Retinal pigment epithelial cell (primary cell): ENCODE measurements at regions not wholly inside any gene's neighbourhood (a gene's known extent, or its start where the extent isn't known, plus 50 kb on each side); places are given as distances from the start of the nearest gene placed in this dataset.

Experiments used
- DNase-seq: peaks from one replicate; pipeline ENCODE4 v3.0.0-alpha.2; 2010; ENCODE audit warnings: low read depth
- H3K4me3 ChIP-seq: 2 replicates; pipeline ENCODE4 v1.5.1; 2011; ENCODE audit warnings: mild to moderate bottlenecking, low read length, control low read depth, moderate library complexity
- CTCF ChIP-seq: conservative IDR thresholded peaks from 2 replicates; pipeline ENCODE4 v1.5.1; 2011; ENCODE audit warnings: low read depth, low read length, control low read depth, inconsistent platforms

GRCh38 chr15:66844041-66844746 lies 142.2 kb downstream of the SMAD6 start:
- no peak for DNase-seq
- no peak for TF ChIP-seq CTCF
- no peak overlapping the region for H3K4me3 ChIP-seq

GRCh38 chr15:66844747-66845145 lies 142.7 kb downstream of the SMAD6 start:
- no peak for DNase-seq
- no peak for TF ChIP-seq CTCF
- no peak overlapping the region for H3K4me3 ChIP-seq

GRCh38 chr15:66845266-66845785 lies 143.3 kb downstream of the SMAD6 start:
- H3K4me3 ChIP-seq: no peak overlapping the region
- DNase-seq: no peak
- no peak for TF ChIP-seq CTCF

- H3K4me3 ChIP-seq: no peak overlapping the region
- no peak for DNase-seq
- TF ChIP-seq CTCF: no peak
Measured at GRCh38 chr15:66846031-66846430, 144.0 kb downstream of the SMAD6 start.

- no peak for TF ChIP-seq CTCF
- H3K4me3 ChIP-seq: no peak overlapping the region
- no peak for DNase-seq
Measured at GRCh38 chr15:66846811-66847210, 144.8 kb downstream of the SMAD6 start.

- H3K4me3 ChIP-seq: no peak overlapping the region
- no peak for TF ChIP-seq CTCF
- DNase-seq: no peak
Measured at GRCh38 chr15:66847565-66847991, 145.5 kb downstream of the SMAD6 start.

- TF ChIP-seq CTCF: no peak
- DNase-seq: no peak
- H3K4me3 ChIP-seq: no peak overlapping the region
Measured at GRCh38 chr15:66848116-66848515, 146.1 kb downstream of the SMAD6 start.
